ENCODE measurements at regions not wholly inside any gene's neighbourhood (a gene's known extent, or its start where the extent isn't known, plus 50 kb on each side); places are given as distances from the start of the nearest gene placed in this dataset.

GRCh38 chr6:67328269-67328668 is 1306.8 kb upstream of the ADGRB3 start:
- no peak for DNase-seq

GRCh38 chr6:67300430-67301040 is 1334.5 kb upstream of the ADGRB3 start:
- DNase-seq = no peak

- DNase-seq = no peak
These were observed 1342.9 kb upstream of the ADGRB3 start for GRCh38 chr6:67292169-67292568.

- DNase-seq = no peak
These were observed 1347.5 kb upstream of the ADGRB3 start for GRCh38 chr6:67287566-67287965.

- DNase-seq = no peak
These were observed 1349.1 kb upstream of the ADGRB3 start for GRCh38 chr6:67285770-67286495.

GRCh38 chr6:67277312-67277711 is 1357.8 kb upstream of the ADGRB3 start:
- no peak for DNase-seq

GRCh38 chr6:67265996-67266921 is 1368.8 kb upstream of the ADGRB3 start:
- no peak for DNase-seq

GRCh38 chr6:67252663-67253062 is 1382.4 kb upstream of the ADGRB3 start:
- no peak for DNase-seq

GRCh38 chr6:67248077-67248476 is 1387.0 kb upstream of the ADGRB3 start:
- no peak for DNase-seq

- DNase-seq = no peak
These were observed 1391.0 kb upstream of the ADGRB3 start for GRCh38 chr6:67244037-67244436.

GRCh38 chr6:67237277-67237676 is 1397.8 kb upstream of the ADGRB3 start:
- no peak for DNase-seq

GRCh38 chr6:67231092-67231491 is 1404.0 kb upstream of the ADGRB3 start:
- no peak for DNase-seq

- DNase-seq = no peak
These were observed 1410.1 kb upstream of the ADGRB3 start for GRCh38 chr6:67224989-67225388.

GRCh38 chr6:67221226-67221625 is 1413.9 kb upstream of the ADGRB3 start:
- DNase-seq = no peak

GRCh38 chr6:67219346-67219745 is 1415.7 kb upstream of the ADGRB3 start:
- DNase-seq = no peak

GRCh38 chr6:67212584-67212983 is 1422.5 kb upstream of the ADGRB3 start:
- no peak for DNase-seq

- no peak for DNase-seq
These were observed 1424.6 kb upstream of the ADGRB3 start for GRCh38 chr6:67210450-67210849.

GRCh38 chr6:67201563-67201962 is 1433.5 kb upstream of the ADGRB3 start:
- DNase-seq = no peak

GRCh38 chr6:67200626-67201403 is 1434.3 kb upstream of the ADGRB3 start:
- no peak for DNase-seq

GRCh38 chr6:67199425-67199824 is 1435.7 kb upstream of the ADGRB3 start:
- DNase-seq = no peak

- no peak for DNase-seq
These were observed 1444.3 kb upstream of the ADGRB3 start for GRCh38 chr6:67190733-67191132.

GRCh38 chr6:67184405-67184804 is 1450.7 kb upstream of the ADGRB3 start:
- no peak for DNase-seq

GRCh38 chr6:67175101-67175500 is 1460.0 kb upstream of the ADGRB3 start:
- DNase-seq = no peak

All from T-helper 1 cell (primary cell).